ENCODE measurements at regions not wholly inside any gene's neighbourhood (a gene's known extent, or its start where the extent isn't known, plus 50 kb on each side); places are given as distances from the start of the nearest gene placed in this dataset.

DNA sequence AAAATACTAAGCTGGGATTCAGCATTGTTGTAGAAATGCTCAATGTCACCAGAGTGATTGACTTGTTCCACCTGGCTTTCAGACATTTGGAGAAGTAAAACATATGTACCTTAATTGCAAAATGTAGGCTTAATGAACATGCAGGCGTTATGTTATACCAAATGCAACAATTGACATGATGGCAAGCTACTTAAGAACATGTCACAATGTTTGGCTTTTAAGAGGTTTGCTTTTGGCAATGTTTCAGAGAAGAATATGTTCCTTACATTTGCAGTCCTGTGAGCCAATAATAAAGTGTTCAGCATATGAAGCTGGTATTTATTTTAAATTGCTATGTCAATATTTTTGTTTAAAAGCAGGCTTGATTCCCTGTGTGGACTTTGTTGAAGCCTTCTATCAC, 111.7 kb upstream of the NUDT12 start:
- TF ChIP-seq ZFX (IDR thresholded peaks at IDR 0.05): no peak
- no peak for TF ChIP-seq CTCF (conservative IDR thresholded peaks at IDR 0.05)
- no peak overlapping the region for H3K27ac ChIP-seq

DNA sequence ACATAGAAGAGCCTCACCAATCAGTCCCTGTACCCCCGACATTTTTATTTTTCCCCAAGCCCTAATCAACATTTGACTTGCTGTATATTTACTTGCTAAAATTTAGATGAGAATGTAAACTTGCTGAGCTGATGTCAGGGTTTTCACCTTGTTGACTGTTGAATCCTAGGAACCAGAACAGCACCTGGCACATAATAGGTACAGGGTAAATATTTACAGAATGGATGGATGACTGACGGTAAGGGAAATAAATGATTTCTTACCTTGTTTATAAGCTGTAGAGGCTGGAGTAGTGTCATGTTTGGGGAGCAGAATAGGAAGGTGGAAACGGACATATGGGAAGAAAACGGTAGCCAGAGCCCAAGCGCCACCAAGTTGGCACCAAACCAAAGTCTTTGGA, 107.0 kb upstream of the NUDT12 start:
- no peak overlapping the region for H3K27ac ChIP-seq

DNA sequence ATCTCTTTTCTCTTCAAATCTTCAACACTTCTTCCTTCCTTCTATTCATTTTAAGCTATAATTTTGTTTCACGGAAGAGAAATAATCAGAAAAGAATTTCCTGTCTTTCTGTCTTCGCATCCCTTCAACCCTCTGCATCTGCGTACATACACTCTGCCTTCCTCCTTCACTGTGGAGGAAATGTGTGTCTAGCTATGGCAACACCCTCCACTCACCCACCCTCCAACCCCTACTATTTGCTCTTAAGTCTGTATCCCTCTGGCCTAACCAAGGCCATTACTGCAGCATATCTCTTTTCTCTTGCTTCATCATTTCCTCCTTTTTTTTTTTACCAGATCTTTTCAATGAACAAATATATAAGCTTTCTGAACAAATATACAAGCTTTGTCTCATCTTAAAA, 105.7 kb upstream of the NUDT12 start:
- no peak overlapping the region for H3K27ac ChIP-seq
- TF ChIP-seq ZFX (IDR thresholded peaks at IDR 0.05) (no peak), CTCF (conservative IDR thresholded peaks at IDR 0.05) (no peak)

More for the DNA sequence above, 107.0 kb upstream of the NUDT12 start:
- TF ChIP-seq CTCF (conservative IDR thresholded peaks at IDR 0.05) (no peak), ZFX (IDR thresholded peaks at IDR 0.05) (no peak)

DNA sequence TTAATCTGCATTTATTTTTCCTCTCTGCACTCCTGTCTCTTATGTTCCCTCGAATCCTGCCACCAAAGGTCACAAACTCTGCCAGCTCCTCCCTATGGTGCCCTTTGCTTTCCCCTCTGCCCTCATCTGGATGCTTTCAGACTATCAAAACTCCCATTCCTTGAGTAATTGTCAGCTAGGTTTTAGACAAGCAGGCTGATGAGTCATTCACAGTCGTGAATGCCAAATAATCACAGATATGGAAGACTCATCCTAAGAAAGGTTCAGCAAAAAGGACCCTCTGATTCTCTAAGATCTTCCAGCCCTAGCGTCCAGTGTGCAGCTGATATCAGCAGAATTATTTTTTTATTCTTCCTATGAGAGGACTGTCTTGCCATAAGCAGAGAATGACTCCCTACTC, 104.5 kb upstream of the NUDT12 start:
- no peak overlapping the region for H3K27ac ChIP-seq
- TF ChIP-seq CTCF (conservative IDR thresholded peaks at IDR 0.05) (no peak), ZFX (IDR thresholded peaks at IDR 0.05) (no peak)

- TF ChIP-seq ZFX (IDR thresholded peaks at IDR 0.05): no peak
- no peak for TF ChIP-seq CTCF (conservative IDR thresholded peaks at IDR 0.05)
- H3K27ac ChIP-seq: no peak overlapping the region
Observed at GRCh38 chr5:103657301-103657700, 94.7 kb upstream of the NUDT12 start.

DNA sequence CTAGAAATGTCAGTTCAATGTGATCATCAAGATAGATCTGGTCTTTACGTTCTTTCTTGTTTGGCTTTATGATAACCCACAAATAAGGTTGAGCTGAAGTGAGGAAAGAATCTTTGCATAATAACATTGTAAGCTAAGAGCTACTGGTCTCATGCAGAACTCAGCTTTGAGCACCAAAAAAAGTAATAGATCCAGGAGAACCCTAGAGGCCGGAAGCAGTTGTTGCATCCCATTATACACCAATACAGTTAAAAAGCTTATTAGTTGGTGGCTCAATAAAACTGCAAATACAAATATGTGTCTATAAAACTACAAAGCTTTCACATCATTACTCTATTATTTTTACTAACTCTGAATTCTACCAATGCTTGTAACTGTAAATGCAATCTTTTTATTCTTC, 85.5 kb upstream of the NUDT12 start:
- H3K27ac ChIP-seq: no peak overlapping the region
- TF ChIP-seq ZFX (IDR thresholded peaks at IDR 0.05) (no peak), CTCF (conservative IDR thresholded peaks at IDR 0.05) (peak; percentile 23; the same call in 1 of the 2 replicates)

DNA sequence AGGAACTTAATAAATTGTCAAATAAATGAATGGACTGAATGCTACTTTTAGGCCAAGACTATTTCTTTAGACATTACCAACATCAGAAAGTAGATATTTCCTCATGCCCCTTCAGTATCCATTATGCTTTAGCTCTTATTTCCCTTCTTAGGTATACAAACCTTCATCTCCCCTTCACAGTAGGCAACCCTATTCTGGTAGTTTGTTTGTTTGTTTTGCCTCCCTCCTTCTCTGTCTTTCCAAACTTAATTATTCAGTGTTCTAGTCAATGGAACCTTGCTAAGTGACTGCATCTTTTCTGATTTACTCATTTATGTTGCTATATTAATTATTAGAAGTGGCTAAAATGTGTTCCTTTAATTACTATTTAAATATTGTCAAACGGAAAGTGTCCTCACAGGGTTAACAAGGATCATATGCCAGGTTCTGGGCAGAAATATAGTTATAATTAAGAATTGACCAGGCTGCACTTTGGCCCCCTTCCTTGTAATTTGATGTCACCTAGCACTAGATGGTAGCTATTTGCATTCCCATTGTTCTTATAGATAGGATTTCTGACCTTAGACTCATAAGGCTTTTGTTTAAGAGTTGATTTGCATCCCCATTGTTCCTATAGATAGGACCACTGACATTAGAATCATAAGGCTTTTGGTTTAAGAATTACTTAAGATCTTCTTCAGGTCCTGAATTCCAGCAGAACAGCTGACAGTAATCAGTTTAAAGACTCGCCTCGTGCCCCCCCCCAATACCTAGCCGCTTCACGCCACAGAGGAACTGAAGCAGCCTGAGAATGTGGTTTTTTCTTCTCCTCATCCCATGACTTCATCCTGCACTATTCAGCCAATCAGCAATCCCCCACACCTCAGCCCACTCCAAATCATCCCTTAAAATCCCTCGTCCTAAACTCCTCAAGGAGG, 84.4 kb upstream of the NUDT12 start:
- TF ChIP-seq CTCF (conservative IDR thresholded peaks at IDR 0.05) (no peak), ZFX (IDR thresholded peaks at IDR 0.05) (no peak)
- no peak overlapping the region for H3K27ac ChIP-seq
